IMR-90 (cell line): ENCODE measurements at regions not wholly inside any gene's neighbourhood (a gene's known extent, or its start where the extent isn't known, plus 50 kb on each side); places are given as distances from the start of the nearest gene placed in this dataset.

Experiments
- ATAC-seq: fragments of 200-7000 bp; cut with Tn5 transposase; 2 replicates; pipeline ENCODE4 v1.9.1; 2020; ENCODE audit warnings: low read depth, mild to moderate bottlenecking, moderate library complexity
- BruUV-seq: library from RNA; stranded (reverse); fragments of 400-500 nt; replicated peaks from 2 replicates; lab custom pipeline; 2021; lab: Mats Ljungman, UMichigan
- CTCF ChIA-PET: fragments of 300-600 bp; formaldehyde crosslinking; extraction: SDS; loops from one replicate; lab custom pipeline; 2021; ENCODE audit warnings: antibody characterized with exemption; lab: Yijun Ruan, JAX
- POLR2A ChIA-PET: fragments of 300-600 bp; sonication (Branson Sonifier 250); formaldehyde crosslinking; loops from one replicate; lab custom pipeline; 2022; ENCODE audit warnings: antibody characterized with exemption; ENCODE audit not compliant: unreplicated experiment; lab: Charles Lee
- DNase-seq: peaks from one replicate; pipeline ENCODE4 v3.0.0; 2013
- H2AFZ ChIP-seq: replicated peaks from 2 replicates; pipeline ENCODE3; 2013; ENCODE audit warnings: low read length, mild to moderate bottlenecking; ENCODE audit not compliant: poor library complexity
- H2AK5ac ChIP-seq: 2 replicates; pipeline ENCODE4 v1.6.1; 2013; ENCODE audit warnings: low read depth, low read length, inconsistent platforms
- H2AK9ac ChIP-seq: replicated peaks from 2 replicates; pipeline ENCODE3; 2013; ENCODE audit warnings: mild to moderate bottlenecking, low read depth, low read length, moderate library complexity; ENCODE audit not compliant: poor library complexity
- H2BK120ac ChIP-seq: 2 replicates; pipeline ENCODE4 v1.6.1; 2013; ENCODE audit warnings: low read depth, low read length, inconsistent platforms
- H2BK15ac ChIP-seq: 3 replicates; pipeline ENCODE4 v1.6.1; 2013; ENCODE audit warnings: low read depth, low read length, inconsistent platforms
- H2BK20ac ChIP-seq: 2 replicates; pipeline ENCODE4 v1.6.1; 2013; ENCODE audit warnings: low read depth, mild to moderate bottlenecking, inconsistent platforms, low read length, moderate library complexity
- H2BK5ac ChIP-seq: 2 replicates; pipeline ENCODE4 v1.6.1; 2013; ENCODE audit warnings: mild to moderate bottlenecking, low read depth, low read length, inconsistent platforms; ENCODE audit not compliant: poor library complexity, severe bottlenecking
- H3K14ac ChIP-seq: replicated peaks from 2 replicates; pipeline ENCODE4 v1.6.1; 2013; ENCODE audit warnings: low read depth, low read length, inconsistent platforms
- H3K18ac ChIP-seq: 2 replicates; pipeline ENCODE4 v1.6.1; 2013; ENCODE audit warnings: low read depth, low read length, control low read depth
- H3K23ac ChIP-seq: 2 replicates; pipeline ENCODE4 v1.6.1; 2013; ENCODE audit warnings: low read depth, low read length, inconsistent platforms
- H3K27ac ChIP-seq: 2 replicates; pipeline ENCODE4 v1.5.1; 2013; ENCODE audit warnings: mild to moderate bottlenecking, control low read depth, low read length; ENCODE audit not compliant: insufficient read depth
- H3K27me3 ChIP-seq: 2 replicates; pipeline ENCODE4 v1.6.1; 2013; ENCODE audit warnings: low read length; ENCODE audit not compliant: control insufficient read depth, insufficient read depth
- H3K36me3 ChIP-seq: 2 replicates; pipeline ENCODE4 v1.6.1; 2013; ENCODE audit warnings: low read length, mixed read lengths; ENCODE audit not compliant: control insufficient read depth, insufficient read depth
- H3K4ac ChIP-seq: 2 replicates; pipeline ENCODE4 v1.6.1; 2013; ENCODE audit warnings: low read depth, low read length, inconsistent platforms
- H3K4me1 ChIP-seq: 2 replicates; pipeline ENCODE4 v1.6.1; 2013; ENCODE audit warnings: low read length, mixed read lengths; ENCODE audit not compliant: control insufficient read depth, insufficient read depth
- H3K4me2 ChIP-seq: 2 replicates; pipeline ENCODE4 v1.6.1; 2013; ENCODE audit warnings: low read depth, mild to moderate bottlenecking, control low read depth, low read length, moderate library complexity
- H3K4me3 ChIP-seq: 2 replicates; pipeline ENCODE4 v1.5.1; 2013; ENCODE audit warnings: low read depth, mild to moderate bottlenecking, control low read depth, low read length, moderate library complexity; ENCODE audit not compliant: insufficient read depth
- H3K56ac ChIP-seq: 2 replicates; pipeline ENCODE4 v1.6.1; 2013; ENCODE audit warnings: low read length, inconsistent platforms; ENCODE audit not compliant: insufficient read depth; ENCODE audit errors: extremely low read depth
- H3K79me1 ChIP-seq, 2 experiments: 2 replicates each; pipeline ENCODE4 v1.6.1; 2013; ENCODE audit warnings: low read length in 2 of 2, inconsistent platforms in 1 of 2, low read depth in 1 of 2
- H3K9ac ChIP-seq: 2 replicates; pipeline ENCODE4 v1.6.1; 2013; ENCODE audit warnings: low read depth, low read length, control low read depth
- H3K9me1 ChIP-seq: 2 replicates; pipeline ENCODE4 v1.6.1; 2013; ENCODE audit warnings: low read length, inconsistent platforms; ENCODE audit not compliant: insufficient read depth
- H3K9me3 ChIP-seq: 2 replicates; pipeline ENCODE4 v1.6.1; 2013; ENCODE audit warnings: low read length; ENCODE audit not compliant: control insufficient read depth, insufficient read depth
- H4K20me1 ChIP-seq: 2 replicates; pipeline ENCODE4 v1.6.1; 2013; ENCODE audit warnings: low read length, inconsistent platforms; ENCODE audit not compliant: insufficient read depth
- H4K5ac ChIP-seq: 2 replicates; pipeline ENCODE4 v1.6.1; 2013; ENCODE audit warnings: mild to moderate bottlenecking, low read depth, low read length, control low read depth
- H4K8ac ChIP-seq, 2 experiments: 2 replicates each; pipeline ENCODE4 v1.6.1; 2013; ENCODE audit warnings: low read depth in 2 of 2, low read length in 2 of 2, control low read depth in 1 of 2, inconsistent platforms in 1 of 2
- H4K91ac ChIP-seq: 2 replicates; pipeline ENCODE4 v1.6.1; 2013; ENCODE audit warnings: low read depth, low read length, inconsistent platforms; ENCODE audit not compliant: insufficient read depth
- CEBPB ChIP-seq: IDR thresholded peaks from 2 replicates; pipeline ENCODE4 v1.6.1; 2012; ENCODE audit warnings: low read depth, low read length, improper control_type of control experiment
- FOS ChIP-seq: fragments of 150-350 bp; IDR thresholded peaks from 2 replicates; pipeline ENCODE4 v1.6.1; 2016; ENCODE audit warnings: low read depth, low read length
- MAFK ChIP-seq: IDR thresholded peaks from 2 replicates; pipeline ENCODE4 v1.6.1; 2012; ENCODE audit warnings: low read depth, low read length, improper control_type of control experiment
- POLR2A ChIP-seq: IDR thresholded peaks from 2 replicates; pipeline ENCODE4 v1.6.1; 2012; ENCODE audit warnings: mild to moderate bottlenecking, low read depth, low read length
- RAD21 ChIP-seq: IDR thresholded peaks from 2 replicates; pipeline ENCODE4 v1.6.1; 2012; ENCODE audit warnings: low read length, improper control_type of control experiment
- WGBS, 2 experiments: methylation state at CpG; one replicate each; pipeline versions ENCODE4 v1.1.5 to v1.1.7; 2013; ENCODE audit warnings: missing lambda C conversion rate in 2 of 2; ENCODE audit not compliant: insufficient read length in 1 of 2; ENCODE audit errors: extremely low coverage in 2 of 2; 5-methylcytosine and 5-hydroxymethylcytosine counted together
- dilution Hi-C: fragments of 300-500 bp; cut with HindIII; formaldehyde crosslinking; loops from one replicate; pipeline ENCODE4 v1.14.3; 2018; ENCODE audit warnings: low sequenced_read_pairs; ENCODE audit not compliant: unreplicated experiment
- in situ Hi-C: fragments of 300-500 bp; cut with MboI; formaldehyde crosslinking; loops from 3 replicates; pipeline ENCODE4 v1.14.3; 2019; ENCODE audit warnings: low sequenced_read_pairs, inconsistent platforms, mixed read lengths
- intact Hi-C: fragments of 100-400 bp; cut with micrococcal nuclease; formaldehyde crosslinking; loops from 2 replicates; pipeline ENCODE4 v1.10.0; 2022
- TF ChIP-seq, protein P1 (sequence below): conservative IDR thresholded peaks from 2 replicates; pipeline ENCODE4 v1.5.1; 2012; ENCODE audit warnings: mild to moderate bottlenecking, low read depth, low read length, improper control_type of control experiment

DNA sequence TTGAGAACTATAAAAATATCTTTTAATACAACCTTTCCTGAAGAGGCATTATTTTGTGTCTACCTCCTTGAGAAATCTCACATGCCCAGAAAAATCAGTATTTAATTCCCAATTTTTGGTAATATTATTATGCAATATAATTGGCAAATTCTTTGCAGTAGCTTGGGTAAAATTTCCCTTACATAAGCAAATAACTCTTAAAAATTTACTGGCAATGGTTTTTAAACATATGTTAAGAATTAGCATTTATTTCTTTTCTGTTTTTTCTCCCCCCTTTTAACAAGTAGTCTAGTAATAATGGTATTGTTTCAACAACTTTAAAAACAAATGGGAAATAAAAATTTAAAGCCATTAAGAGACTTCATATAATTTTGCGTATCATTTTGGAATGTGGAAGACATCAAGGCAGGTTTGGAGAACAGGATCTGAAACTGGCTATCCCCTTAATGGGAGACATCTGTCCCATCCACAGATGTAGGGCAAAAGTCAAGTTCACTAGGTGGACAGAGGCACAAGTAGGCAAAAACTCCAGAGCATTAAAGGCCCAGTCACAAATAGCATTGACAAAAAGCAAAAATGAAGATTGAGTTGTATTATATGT is 89.6 kb upstream of the AADACL2 start:
- H4K91ac ChIP-seq: no peak overlapping the region
- H3K4me2 ChIP-seq: no peak overlapping the region
- H4K20me1 ChIP-seq: no peaks in the 10 kb centered on the region
- H2AK5ac ChIP-seq: no peak overlapping the region
- in situ Hi-C loops (no loop called here), dilution Hi-C loops (no loop called here), intact Hi-C loops (no loop called here)
- no peak overlapping the region for H2BK15ac ChIP-seq
- H3K18ac ChIP-seq: no peak overlapping the region
- no peaks in the 10 kb centered on the region for H3K4me1 ChIP-seq
- no peaks in the 10 kb centered on the region for H3K9me3 ChIP-seq
- no peak overlapping the region for H2BK120ac ChIP-seq
- H4K8ac ChIP-seq: no peak overlapping the region
- no CpG with 5 or more reads among the region's 1 CpG for WGBS, 2 experiments
- H3K79me1 ChIP-seq: no peaks in the 10 kb centered on the region
- no peaks in the 10 kb centered on the region for H3K9me1 ChIP-seq
- no peak overlapping the region for H3K4me3 ChIP-seq
- ChIA-PET CTCF (no interaction called here), POLR2A (no interaction called here)
- no peak overlapping the region for H2AFZ ChIP-seq
- H3K36me3 ChIP-seq: no peaks in the 10 kb centered on the region
- no peak overlapping the region for H3K56ac ChIP-seq
- no peak overlapping the region for H3K23ac ChIP-seq
- H3K4ac ChIP-seq: no peak overlapping the region
- no peak overlapping the region for H2BK20ac ChIP-seq
- H2BK5ac ChIP-seq: no peak overlapping the region
- ATAC-seq (no peak), DNase-seq (no peak)
- H4K5ac ChIP-seq: no peak overlapping the region
- BruUV-seq: no TSS peak
- H3K27ac ChIP-seq: no peak overlapping the region
- H3K9ac ChIP-seq: no peak overlapping the region
- H3K27me3 ChIP-seq: no peaks in the 10 kb centered on the region
- no peak overlapping the region for H2AK9ac ChIP-seq
- H3K14ac ChIP-seq: no peak overlapping the region
- TF ChIP-seq MAFK (peak; percentile 58), RAD21 (no peak), FOS (no peak), POLR2A (no peak), CEBPB (no peak)
- TF ChIP-seq, protein P1, sequence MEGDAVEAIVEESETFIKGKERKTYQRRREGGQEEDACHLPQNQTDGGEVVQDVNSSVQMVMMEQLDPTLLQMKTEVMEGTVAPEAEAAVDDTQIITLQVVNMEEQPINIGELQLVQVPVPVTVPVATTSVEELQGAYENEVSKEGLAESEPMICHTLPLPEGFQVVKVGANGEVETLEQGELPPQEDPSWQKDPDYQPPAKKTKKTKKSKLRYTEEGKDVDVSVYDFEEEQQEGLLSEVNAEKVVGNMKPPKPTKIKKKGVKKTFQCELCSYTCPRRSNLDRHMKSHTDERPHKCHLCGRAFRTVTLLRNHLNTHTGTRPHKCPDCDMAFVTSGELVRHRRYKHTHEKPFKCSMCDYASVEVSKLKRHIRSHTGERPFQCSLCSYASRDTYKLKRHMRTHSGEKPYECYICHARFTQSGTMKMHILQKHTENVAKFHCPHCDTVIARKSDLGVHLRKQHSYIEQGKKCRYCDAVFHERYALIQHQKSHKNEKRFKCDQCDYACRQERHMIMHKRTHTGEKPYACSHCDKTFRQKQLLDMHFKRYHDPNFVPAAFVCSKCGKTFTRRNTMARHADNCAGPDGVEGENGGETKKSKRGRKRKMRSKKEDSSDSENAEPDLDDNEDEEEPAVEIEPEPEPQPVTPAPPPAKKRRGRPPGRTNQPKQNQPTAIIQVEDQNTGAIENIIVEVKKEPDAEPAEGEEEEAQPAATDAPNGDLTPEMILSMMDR: no peak
